Liver (tissue), 8 donors: ENCODE measurements at regions not wholly inside any gene's neighbourhood (a gene's known extent, or its start where the extent isn't known, plus 50 kb on each side); places are given as distances from the start of the nearest gene placed in this dataset.

Experiments used
- DNase-seq: peaks from one replicate; pipeline ENCODE4 v3.0.0-alpha.2; 2017; ENCODE audit warnings: low spot score
- H3K27ac ChIP-seq, 2 donors: one replicate each; pipeline ENCODE4 v1.7.0; 2013; ENCODE audit warnings: inconsistent platforms in 2 of 2, low read length in 2 of 2, control low read depth in 1 of 2, low read depth in 1 of 2, mild to moderate bottlenecking in 1 of 2
- H3K27me3 ChIP-seq, 4 donors: one replicate each; pipeline versions ENCODE4 v1.6.1 to v1.7.0; 2013; ENCODE audit warnings: low read length in 3 of 4, inconsistent platforms in 1 of 4, mild to moderate bottlenecking in 1 of 4, moderate library complexity in 1 of 4; ENCODE audit not compliant: control insufficient read depth in 4 of 4, insufficient read depth in 4 of 4
- H3K36me3 ChIP-seq, 4 donors: one replicate each; pipeline versions ENCODE4 v1.6.1 to v1.7.0; 2013; ENCODE audit warnings: low read length in 3 of 4, mild to moderate bottlenecking in 3 of 4, low read depth in 1 of 4, moderate library complexity in 1 of 4; ENCODE audit not compliant: control insufficient read depth in 4 of 4, insufficient read depth in 3 of 4
- H3K4me1 ChIP-seq, 4 donors: one replicate each; pipeline versions ENCODE4 v1.6.1 to v1.7.0; 2013; ENCODE audit warnings: low read length in 3 of 4, mild to moderate bottlenecking in 3 of 4, moderate library complexity in 1 of 4; ENCODE audit not compliant: control insufficient read depth in 4 of 4, insufficient read depth in 4 of 4
- H3K4me3 ChIP-seq, 3 donors: one replicate each; pipeline versions ENCODE4 v1.6.1 to v1.7.0; 2013; ENCODE audit warnings: low read length in 3 of 3, control low read depth in 1 of 3, low read depth in 1 of 3, mild to moderate bottlenecking in 1 of 3
- H3K9ac ChIP-seq, 2 donors: one replicate each; pipeline ENCODE4 v1.7.0; 2013; ENCODE audit warnings: low read length in 2 of 2, mild to moderate bottlenecking in 2 of 2, moderate library complexity in 2 of 2, control low read depth in 1 of 2, low read depth in 1 of 2
- H3K9me3 ChIP-seq, 4 donors: one replicate each; pipeline versions ENCODE4 v1.6.1 to v1.7.0; 2013; ENCODE audit warnings: low read length in 3 of 4; ENCODE audit not compliant: control insufficient read depth in 4 of 4
- ATF3 ChIP-seq: IDR thresholded peaks from 2 replicates; pipeline ENCODE4 v1.6.1; 2016; ENCODE audit warnings: antibody characterized with exemption
- CTCF ChIP-seq: fragments of 150-350 bp; IDR thresholded peaks from 2 replicates; pipeline ENCODE4 v1.5.1; 2017; ENCODE audit warnings: improper control_type of control experiment, low read depth, low read length; ENCODE audit not compliant: missing input control
- FOXA1 ChIP-seq: IDR thresholded peaks from 2 replicates; pipeline ENCODE4 v1.6.1; 2016; ENCODE audit warnings: antibody characterized with exemption
- GABPA ChIP-seq, 2 donors: IDR thresholded peaks in 1 of 2; conservative IDR thresholded peaks in 1 of 2; 2 replicates each; pipeline ENCODE4 v1.6.1; 2016; ENCODE audit warnings: antibody characterized with exemption in 2 of 2, mild to moderate bottlenecking in 1 of 2, moderate library complexity in 1 of 2
- HNF4A ChIP-seq, 2 donors: conservative IDR thresholded peaks; 2 replicates each; pipeline ENCODE4 v1.6.1; 2016; ENCODE audit warnings: antibody characterized with exemption in 2 of 2, mild to moderate bottlenecking in 2 of 2
- JUND ChIP-seq, 2 donors: IDR thresholded peaks; 2 replicates each; pipeline ENCODE4 v1.6.1; 2016; ENCODE audit warnings: antibody characterized with exemption in 2 of 2
- NR2F2 ChIP-seq: IDR thresholded peaks from 2 replicates; pipeline ENCODE4 v1.6.1; 2016; ENCODE audit warnings: antibody characterized with exemption
- REST ChIP-seq: IDR thresholded peaks from 2 replicates; pipeline ENCODE4 v1.6.1; 2016; ENCODE audit warnings: antibody characterized with exemption, mild to moderate bottlenecking
- SP1 ChIP-seq: IDR thresholded peaks from 2 replicates; pipeline ENCODE4 v1.6.1; 2018; ENCODE audit warnings: antibody characterized with exemption, mild to moderate bottlenecking
- TAF1 ChIP-seq: conservative IDR thresholded peaks from 2 replicates; pipeline ENCODE4 v1.6.1; 2016; ENCODE audit warnings: antibody characterized with exemption, mild to moderate bottlenecking
- YY1 ChIP-seq: IDR thresholded peaks from 2 replicates; pipeline ENCODE4 v1.6.1; 2016; ENCODE audit warnings: antibody characterized with exemption, mild to moderate bottlenecking
- WGBS: extraction: QIAGEN DNeasy Blood & Tissue Kit; methylation state at CpG from one replicate; pipeline ENCODE4 v1.1.7; 2013; 5-methylcytosine and 5-hydroxymethylcytosine counted together
- donor health status: healthy.
- donor health status: healthy.
- donor health status: healthy.
- donor health status: healthy.
- donor health status: healthy.

GRCh38 chr10:120979435-120980278 is 128.5 kb downstream of the WDR11 start (continued):
- TF ChIP-seq CTCF, result no peak
- no peak for TF ChIP-seq SP1
- TF ChIP-seq ATF3, result no peak
- TF ChIP-seq FOXA1, result no peak
- TF ChIP-seq NR2F2, result no peak
- TF ChIP-seq JUND (IDR thresholded peaks at IDR 0.05), result no peak

GRCh38 chr10:120980279-120981255 is 129.4 kb downstream of the WDR11 start:
- peaks cover 0 to 5% (median 1%) of the 10 kb centered on the region in 4 donors for H3K9me3 ChIP-seq
- H3K27ac ChIP-seq, result no peak overlapping the region
- DNase-seq, result no peak
- TF ChIP-seq YY1 (no peak), REST (no peak), GABPA (IDR thresholded peaks at IDR 0.05 in 1 of 2, conservative IDR thresholded peaks at IDR 0.05 in 1 of 2) (no peak), HNF4A (conservative IDR thresholded peaks at IDR 0.05) (no peak), CTCF (no peak), ATF3 (no peak), TAF1 (no peak)
- H3K4me3 ChIP-seq, result no peak overlapping the region
- 54% methylated on average over 18 of the region's 18 CpGs for WGBS
- no peaks in the 10 kb centered on the region for H3K36me3 ChIP-seq
- no peak overlapping the region for H3K9ac ChIP-seq
- peaks cover 0 to 9% (median 4%) of the 10 kb centered on the region in 4 donors for H3K4me1 ChIP-seq
- H3K27me3 ChIP-seq, result peaks cover 0 to 5% (median 2%) of the 10 kb centered on the region in 4 donors
